AG08395 (cell line): ENCODE measurements at regions not wholly inside any gene's neighbourhood (a gene's known extent, or its start where the extent isn't known, plus 50 kb on each side); places are given as distances from the start of the nearest gene placed in this dataset.
"Not testable (repeated sequence)": the region's sequence is repeated elsewhere in the genome, so short reads cannot be mapped to it uniquely, and the experiment has no call there.

Experiments
- DNase-seq: peaks from one replicate; pipeline ENCODE4 v3.0.0; 2012; ENCODE audit warnings: mixed read lengths, low spot score

DNA sequence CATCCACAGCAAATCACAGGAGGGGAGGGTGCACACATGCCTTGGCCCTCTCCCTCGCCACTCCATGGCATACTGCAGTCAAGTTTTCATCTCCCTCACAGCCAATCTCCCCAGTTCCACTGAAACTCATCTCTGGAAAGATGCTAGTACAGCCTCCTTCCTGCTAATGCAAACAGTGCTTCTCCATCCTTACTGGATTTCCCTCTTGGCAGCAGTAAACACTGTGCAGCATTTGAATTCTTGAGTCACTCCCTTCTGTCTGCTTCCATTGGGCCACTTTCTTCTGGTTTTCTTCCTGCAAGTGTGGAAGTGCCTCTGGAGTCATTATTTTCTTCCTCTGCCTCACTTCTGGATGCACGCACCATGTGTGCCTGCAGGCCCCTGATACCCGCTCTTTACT is 460.3 kb downstream of the QKI start:
- DNase-seq = no peak

DNA sequence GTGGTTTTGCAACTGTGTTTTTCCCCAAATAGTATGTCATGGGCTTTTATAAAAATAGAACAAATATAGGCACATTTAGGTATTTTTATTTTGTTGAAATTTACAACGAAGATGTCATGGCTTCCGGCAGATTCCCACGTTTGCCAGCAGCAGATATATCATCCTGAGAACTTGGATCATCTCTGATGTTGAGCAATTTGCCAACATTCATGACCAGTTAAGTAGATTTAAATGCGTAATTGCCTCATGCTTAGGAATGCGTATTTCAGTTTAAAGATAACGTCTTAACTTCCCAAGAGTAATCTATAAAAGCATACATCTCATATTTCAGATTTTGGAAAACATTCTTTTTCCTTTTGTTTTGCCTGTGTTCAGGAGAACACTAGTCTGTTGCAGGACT is 457.8 kb downstream of the QKI start:
- DNase-seq = no peak

DNA sequence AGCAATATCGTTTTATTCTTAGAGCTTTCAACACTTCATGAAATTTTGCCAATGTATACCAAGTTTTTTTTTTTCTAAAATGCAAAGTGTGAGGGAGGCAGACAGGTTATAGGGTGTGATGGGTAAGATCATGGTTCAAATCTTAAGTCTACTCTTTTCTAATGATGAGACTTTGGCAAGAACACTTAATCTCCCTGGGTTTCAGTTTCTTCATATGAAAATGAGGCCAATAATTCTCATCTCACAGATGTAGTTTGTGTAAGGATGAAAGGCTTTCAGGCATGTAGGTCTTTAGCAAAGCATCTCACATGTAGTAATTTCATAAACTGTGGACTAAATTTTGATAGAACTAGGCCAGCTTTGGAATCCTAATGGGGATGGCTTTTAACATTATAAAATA is 457.1 kb downstream of the QKI start:
- DNase-seq = no peak

DNA sequence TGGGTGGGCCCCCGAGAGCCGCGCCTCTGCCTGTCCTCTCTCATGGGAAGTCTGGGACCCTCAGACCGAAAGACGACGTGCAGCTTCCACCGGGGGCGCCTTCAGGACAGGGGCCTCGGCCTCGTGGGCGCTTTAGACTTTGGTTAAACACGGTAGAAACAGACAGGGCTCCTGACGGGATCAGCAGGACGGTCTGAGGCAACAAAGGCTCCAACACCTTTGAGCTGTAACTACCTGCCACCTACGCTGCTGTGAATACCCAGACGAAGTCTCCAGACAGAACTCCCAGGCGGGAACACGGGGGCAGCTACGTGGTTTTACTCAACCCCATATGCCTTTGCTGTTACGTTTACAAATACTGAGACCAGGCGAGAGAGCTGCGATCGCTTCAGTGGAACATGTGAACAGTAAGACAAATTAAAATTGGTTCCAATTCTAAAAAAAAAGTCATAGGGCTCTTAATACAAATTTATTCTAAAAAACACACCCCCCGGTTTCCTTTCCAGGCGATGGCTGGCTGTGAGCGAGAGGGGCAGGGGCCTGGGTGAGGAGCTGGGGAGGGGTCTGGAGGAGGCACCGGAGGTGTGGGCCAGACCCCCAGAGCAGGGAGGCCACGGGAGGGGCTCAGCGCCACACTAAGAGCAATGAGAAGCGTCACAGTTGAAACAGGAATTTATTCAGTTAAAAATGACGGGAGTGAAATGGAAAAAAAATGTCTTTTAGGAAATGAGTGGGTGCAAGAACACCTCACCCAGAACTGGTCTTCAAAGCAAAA is 453.2 kb downstream of the QKI start:
- no peak for DNase-seq

DNA sequence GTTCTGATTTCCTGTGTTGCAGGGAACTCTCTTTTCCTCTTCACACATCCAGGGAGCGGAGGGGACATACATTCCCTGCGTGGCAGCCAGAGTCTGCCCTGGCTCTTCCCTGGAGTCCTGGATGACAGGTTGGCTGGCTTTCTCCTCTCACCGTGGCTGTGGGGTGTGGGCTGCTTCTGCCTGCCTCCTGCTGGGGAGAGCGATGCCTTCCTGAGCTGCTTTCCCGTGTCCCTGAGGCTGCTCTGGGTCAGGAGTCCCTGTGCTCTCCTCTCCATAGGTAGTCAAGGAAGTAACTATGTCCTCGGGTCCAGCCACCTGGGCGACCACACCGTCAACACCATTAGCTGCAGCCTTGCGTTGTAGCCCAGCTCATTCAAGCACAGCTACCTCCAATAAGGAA is 451.7 kb downstream of the QKI start:
- no peak for DNase-seq

DNA sequence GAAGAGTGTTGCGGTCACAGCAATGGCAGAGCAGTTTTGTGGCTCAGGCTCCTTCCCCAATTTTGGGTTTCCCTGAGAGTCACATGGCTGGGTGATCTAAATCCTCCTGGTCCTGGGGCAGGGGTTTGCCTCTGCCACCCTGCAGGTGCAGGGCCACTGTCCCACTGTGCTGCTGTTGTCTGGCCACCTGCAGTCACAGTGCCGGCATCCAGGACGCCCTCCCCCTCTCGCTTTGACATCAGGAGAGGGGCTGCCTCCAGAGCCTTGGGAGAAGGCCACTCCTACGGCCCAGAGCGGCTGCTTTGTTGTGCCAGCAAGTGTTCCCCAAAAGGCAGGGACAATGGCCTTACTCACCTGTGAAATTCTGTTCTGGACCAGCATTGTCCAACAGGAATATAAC is 449.0 kb downstream of the QKI start:
- no peak for DNase-seq

DNA sequence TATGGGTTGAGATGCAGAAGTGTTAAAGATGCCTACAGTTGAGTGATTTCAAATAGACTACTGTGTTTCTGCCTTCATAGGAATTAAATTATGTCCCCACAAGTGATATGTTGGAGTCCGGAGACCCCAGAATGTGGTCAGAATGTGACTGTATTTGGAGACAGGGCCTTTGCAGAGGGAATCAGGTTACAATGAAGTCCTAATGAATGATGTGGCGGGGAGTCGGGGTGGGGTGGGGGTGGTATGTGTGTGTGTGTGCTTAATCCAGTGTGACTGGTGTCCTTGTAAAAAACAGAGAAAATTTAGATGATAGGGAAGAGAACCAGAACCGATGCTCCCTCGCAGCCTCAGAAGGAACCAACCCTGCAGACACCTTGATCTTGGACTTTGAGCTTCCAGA is 448.2 kb downstream of the QKI start:
- DNase-seq = no peak

DNA sequence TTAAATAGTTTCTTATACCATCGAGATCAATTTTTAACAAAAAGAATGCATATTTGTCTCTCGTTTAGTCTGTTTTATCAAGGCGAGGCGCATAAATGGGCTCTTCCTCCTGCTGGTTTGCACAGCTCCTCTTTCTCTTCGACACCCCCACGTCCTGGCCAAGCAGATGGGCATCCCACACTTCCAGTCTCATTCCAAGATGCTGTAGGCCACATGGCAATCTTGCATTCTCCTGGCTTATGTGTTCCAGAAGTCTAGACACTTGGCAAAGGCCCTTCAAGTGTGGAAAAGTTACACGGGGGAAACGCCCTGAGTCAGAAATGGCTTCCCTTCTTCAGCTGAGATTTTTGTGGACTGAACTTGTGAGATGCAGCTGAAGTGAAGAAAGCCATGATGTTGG is 447.1 kb downstream of the QKI start:
- DNase-seq = no peak

DNA sequence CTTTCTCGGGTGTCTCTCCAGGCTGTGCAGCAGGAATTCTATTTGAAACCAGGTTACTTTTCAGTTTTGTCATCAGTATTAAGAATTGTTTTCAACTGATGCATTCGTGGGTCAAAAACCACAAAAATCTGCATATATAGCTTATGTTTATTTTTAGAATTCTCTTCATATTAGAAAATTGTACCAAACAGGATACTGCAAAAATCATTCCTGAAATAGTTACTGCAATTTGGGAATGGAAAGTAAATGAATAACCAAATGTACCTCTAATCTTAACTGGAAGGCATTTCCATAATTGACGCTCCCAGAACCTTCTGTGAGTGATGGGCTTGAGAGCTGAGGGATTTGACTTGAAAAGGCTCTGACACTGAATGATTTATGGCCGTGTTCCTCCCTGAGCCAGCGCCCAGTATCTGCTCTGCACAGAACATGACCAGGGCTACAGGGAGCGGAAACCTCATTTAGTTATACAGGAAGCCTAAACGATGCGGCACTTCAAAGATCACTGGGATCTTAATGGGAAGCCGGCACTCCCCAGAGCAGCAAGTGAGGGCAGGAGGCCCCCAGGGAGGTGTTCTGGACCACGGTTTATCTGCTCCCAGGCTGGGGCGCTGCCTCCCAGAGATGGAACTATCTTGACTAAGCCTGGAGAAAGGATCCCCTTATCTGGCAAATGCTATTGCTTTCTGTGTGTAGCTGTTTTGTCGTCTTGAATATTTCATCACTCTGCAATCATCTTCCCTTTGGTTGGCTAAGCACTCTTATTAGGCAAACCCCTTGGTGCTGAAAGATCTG is 446.0 kb downstream of the QKI start:
- peak; percentile 50 for DNase-seq

DNA sequence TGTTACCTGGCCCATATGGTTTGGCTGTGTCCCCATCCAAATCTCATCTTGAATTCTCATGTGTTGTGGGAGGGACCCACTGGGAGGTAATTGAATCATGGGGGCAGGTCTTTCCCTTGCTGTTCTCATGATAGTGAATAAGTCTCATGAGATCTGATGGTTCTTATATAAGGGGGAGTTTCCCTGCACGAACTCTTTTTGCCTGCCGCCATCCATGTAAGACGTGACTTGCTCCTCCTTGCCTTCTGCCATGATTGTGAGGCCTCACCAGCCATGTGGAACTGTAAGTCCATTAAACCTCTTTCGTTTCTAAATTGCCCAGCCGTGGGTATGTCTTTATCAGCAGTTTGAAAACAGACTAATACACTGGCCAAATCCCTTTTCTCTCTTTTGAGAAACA is 444.4 kb downstream of the QKI start:
- not testable (repeated sequence) for DNase-seq

DNA sequence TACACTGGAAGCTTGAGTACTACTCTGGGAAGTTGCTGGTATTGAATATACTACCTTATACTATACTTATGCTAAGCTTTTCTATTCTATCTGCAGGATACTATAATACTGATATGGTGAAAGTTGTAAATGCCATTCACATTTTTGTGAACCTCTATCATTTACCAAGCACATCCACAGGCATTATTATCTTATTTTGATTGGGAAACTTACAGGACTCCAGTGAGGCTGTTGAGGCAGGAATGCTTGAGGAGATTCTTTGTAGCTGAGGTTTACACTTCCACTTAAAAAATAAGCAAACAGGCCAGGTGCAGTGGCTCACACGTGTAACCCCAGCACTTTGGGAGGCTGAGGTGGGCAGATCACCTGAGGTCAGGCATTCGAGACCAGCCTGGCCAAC is 442.9 kb downstream of the QKI start:
- DNase-seq = no peak

DNA sequence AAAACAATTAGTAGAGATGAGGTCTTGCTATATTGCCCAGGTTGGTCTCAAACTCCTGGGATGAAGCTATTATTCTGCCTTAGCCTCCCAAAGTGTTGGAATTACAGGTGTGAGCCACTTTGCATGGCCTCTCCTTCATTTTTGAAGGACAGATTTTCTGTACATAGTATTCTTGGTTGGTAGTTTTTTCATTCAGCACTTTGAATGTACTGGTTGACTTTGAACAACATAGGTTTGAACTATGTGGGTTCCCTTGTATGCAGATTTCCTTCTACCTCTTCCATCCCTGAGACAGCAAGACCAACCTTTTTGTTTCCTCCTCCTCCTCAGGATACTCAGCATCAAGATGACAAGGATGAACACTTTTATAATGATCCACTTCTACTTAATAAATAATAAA is 436.4 kb downstream of the QKI start:
- no peak for DNase-seq

DNA sequence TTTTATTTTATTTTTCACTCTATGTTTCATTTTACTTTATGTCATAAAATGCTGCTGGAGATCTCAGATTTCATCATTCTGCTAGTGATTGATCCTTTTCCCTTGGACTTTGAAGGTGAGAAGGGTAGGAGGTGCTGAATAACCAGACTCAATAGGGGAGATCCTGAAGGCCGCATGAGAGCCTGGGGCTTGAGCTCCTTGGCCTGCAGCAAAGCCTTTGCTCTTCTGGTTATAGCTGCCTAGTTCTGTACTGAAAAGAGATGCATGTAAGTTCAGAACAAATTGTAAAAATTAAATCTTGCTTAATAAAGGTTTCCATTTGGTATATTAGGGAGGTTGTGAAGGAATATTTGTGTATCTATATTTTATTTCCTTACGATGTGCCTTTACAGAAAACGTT is 430.2 kb downstream of the QKI start:
- no peak for DNase-seq

DNA sequence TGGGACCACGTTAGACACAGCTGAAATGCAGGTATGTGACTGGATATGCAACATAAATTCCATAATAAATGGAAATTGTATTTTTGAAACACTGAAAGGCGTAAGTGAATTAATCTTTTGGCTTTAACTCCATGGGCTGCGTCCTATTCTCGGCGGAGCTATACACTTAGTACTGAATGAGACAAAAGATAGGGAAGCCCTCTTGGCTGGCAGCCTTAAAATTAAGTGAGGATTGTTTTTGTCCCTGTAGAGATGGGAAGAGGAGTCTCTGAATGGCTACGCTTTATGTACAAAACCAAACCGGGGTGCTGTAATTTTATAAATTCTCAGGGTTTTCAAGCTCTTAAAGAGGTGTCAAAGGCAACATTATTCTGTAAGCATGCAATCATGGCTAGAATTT is 429.8 kb downstream of the QKI start:
- no peak for DNase-seq

DNA sequence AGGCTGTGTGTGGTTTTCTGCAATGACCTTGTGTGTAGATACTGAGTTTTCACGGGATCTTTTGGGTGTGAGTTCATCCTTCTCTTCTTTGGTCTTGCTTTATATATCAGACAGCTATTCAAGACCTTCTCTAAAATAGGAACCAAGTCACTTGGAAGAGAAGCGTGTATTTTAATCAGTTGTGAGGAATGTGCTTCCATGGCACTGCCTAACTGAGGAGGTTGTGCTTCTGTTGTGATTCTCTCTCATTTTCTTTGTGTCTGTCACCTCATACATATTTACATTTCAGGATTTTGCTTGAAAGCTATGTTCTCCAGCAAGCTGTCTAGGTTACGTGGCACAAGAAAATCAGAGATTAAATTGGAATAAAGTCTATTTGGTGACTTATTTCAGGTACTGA is 428.7 kb downstream of the QKI start:
- DNase-seq = no peak

DNA sequence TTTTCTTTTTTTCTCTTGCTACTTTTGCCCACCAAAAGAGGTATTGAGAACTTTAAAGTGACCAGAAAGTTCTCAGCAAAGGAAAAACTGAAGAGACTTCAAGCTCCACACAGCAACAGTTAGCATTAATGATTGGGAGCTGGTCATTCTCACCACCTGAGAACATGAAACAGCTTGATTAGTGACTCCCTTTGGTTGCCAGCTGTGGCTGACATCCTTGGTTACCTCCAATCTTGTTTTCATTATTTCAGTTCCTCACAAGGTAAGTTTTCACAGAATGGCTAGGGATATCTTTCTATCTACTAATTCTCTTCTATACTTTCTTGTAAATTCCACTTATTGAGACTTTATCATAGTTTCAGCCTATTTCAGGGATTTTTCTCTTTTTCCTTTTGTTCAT is 427.9 kb downstream of the QKI start:
- DNase-seq = no peak

DNA sequence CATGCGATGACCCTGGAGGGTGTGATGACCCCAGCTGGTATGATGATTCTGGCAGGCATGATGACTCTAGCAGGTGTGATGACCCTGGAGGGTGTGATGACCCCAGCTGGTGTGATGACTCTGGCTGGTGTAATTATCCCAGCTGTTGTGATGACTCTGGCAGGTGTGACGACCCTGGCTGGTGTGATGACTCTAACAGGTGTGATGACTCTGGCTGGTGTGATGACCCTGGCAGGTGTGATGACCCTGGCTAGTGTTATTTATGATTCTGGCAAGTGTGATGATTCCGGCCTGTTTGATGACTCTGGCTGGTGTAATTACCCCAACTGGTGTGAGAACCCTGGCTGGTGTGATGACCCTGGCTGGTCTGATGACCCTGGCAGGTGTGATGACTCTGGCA is 427.2 kb downstream of the QKI start:
- no peak for DNase-seq

DNA sequence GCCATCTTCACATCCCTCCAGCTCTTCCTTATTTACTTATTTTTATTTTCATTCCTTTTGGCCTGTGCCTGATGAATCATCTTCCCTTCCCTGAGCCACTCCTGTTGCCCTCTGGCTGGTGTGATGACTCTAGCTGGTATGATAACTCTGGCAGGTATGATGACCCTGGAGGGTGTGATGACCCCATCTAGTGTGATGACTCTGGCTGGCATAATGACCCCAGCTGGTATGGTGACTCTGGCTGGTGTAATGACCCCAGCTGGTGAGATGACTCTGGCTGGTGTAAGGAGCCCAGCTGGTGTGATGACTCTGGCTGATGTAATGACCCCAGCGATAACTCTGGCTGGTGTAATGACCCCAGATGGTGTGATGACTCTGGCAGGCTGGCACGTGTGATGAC is 426.8 kb downstream of the QKI start:
- DNase-seq = no peak

DNA sequence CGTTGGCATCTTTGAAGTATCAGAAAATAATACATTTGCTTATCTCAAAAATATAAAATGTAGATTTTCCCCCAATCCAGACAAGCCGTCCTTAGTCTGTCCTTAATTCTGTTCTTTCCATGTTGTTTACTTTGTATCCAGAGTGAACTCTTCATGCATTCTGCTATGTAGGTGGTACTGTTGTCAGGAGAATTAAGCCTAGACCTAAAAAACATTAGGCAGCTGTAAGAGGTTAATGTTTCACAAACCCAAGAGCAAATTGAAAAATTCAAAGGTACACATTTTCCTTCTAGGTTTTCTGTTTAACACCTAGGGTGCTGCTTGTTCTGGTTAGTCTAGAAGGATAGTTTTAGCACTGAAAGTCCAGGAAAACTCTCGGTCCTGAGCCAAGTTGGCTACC is 426.4 kb downstream of the QKI start:
- no peak for DNase-seq

DNA sequence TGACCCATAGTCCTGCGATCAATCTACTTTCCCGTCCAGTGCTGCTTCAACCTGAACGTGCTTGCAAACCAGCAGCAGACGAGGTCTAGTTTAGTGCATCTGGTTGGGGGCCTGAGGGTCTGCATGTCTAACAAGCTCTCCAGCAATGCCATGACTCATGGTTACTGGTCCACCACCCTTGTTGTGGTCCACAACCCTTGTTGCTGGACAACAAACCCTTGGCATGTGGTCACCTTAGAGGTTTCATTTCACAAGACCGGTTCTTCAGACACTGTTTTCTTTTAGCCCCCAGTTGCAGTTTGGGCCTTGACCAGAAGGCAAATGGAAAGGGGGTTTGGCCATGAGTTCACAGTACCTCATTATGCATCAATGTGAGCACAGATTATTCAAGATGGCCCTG is 424.8 kb downstream of the QKI start:
- DNase-seq = no peak

DNA sequence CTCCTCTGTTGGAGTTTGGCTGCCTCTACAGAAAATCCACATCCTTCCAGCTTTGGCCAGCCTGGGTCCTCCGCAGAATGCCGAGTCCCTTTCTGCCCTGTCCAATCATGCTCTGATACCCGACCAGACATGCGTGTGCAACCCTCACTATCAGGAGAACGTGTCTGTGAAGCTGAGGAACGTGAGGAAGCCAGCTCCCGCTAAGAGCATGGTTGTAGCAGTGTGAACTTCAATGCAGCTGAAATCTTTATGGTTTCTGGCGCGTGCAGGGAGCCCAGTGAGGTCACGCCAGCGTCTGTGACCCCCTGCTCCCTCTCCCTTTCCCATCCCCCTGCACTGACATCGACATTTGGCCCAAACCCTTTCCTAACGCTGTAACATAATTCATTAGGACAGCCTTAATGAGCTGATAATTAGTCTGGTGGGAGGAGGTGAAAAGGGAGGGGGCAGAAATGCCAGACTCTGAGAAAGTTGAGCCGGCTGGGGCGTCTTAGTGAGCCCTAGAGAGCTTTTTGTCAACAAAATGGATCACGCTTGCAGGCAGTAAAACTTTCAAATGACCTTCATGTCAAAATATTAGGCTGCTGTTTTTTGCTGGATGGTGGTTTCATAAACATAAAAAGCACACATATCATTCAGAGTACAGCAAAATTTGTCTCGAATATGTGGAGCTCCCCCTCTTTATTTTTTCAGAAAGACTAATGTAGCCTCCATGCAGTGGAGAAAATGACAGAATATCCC is 423.3 kb downstream of the QKI start:
- peak; percentile 14 for DNase-seq

DNA sequence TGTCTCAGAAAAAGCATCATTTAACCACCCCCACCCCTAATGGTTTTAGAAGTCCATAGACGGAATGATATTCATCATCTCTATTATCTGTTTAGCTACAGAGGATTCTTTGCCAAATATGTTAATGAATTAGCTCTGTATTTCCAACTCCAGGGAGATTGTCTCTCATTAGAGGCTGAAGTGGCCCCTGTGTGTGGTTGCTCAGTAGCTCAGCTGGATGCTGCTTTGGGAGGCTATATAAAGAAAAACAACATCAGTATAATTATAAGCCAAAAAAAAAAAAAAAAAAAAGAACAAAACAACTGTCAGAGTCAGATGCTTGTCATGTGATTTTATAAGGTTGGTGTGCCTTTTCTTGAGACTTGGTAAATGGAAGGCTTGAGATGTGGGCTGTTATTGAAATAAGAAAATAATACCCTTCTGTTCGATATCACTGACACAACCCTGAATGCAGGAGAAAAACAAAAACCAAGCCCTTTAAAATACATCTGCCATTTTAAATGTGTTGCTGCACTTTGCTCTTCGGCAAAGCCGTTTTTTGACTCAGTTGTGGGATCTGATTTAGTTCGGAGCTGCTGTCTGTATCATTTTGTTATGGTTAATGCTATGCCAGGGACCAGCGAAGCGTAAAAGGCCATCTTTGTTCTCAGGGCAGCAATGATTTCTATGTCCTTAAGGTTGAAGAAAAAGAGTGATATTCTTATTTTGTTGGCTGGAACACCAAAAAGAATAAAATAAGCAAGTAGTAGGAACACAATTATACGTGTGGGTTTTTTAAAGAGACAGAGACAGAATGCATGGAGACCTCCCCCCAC is 422.6 kb downstream of the QKI start:
- DNase-seq = no peak
